ENCODE measurements at regions not wholly inside any gene's neighbourhood (a gene's known extent, or its start where the extent isn't known, plus 50 kb on each side); places are given as distances from the start of the nearest gene placed in this dataset.
A peak's percentile ranks its signal among the peaks of the same experiment; 100 is the strongest.

DNA sequence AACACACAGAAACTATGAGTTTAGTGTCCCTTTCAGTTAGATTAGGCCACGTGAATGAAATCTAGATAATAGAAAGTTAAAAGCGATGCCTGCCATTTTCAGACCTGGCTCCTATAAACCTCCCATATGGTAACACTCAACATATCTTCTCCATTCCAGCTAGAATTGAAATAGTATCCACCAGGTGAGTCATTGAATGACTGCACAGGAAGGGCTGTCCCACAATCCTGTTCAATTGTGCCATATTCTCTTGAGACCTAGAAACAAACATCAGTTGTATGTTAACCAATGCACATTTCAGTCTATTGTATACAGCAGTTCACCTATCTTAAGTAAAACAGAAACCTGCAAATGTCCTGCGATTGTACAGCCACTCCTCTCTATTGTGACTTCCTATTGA, 659.3 kb upstream of the SLIT2 start:
- H3K4me3 ChIP-seq, result no peak overlapping the region
- H3K4me1 ChIP-seq, result no peaks in the 10 kb centered on the region
- TF ChIP-seq EP300 (IDR thresholded peaks at IDR 0.05) (no peak), CTCF (IDR thresholded peaks at IDR 0.05) (no peak), POLR2AphosphoS5 (IDR thresholded peaks at IDR 0.05) (no peak), POLR2A (IDR thresholded peaks at IDR 0.05) (no peak)
- H3K9me3 ChIP-seq, result no peaks in the 10 kb centered on the region
- 76 to 92% methylated on average over 2 of the region's 3 CpGs for WGBS, 2 donors (ENCODE audit: low coverage in 1 of 2)
- H3K27me3 ChIP-seq, result no peaks in the 10 kb centered on the region
- H3K36me3 ChIP-seq, result no peaks in the 10 kb centered on the region
- H3K27ac ChIP-seq, result no peak overlapping the region
- ATAC-seq, result no peak

DNA sequence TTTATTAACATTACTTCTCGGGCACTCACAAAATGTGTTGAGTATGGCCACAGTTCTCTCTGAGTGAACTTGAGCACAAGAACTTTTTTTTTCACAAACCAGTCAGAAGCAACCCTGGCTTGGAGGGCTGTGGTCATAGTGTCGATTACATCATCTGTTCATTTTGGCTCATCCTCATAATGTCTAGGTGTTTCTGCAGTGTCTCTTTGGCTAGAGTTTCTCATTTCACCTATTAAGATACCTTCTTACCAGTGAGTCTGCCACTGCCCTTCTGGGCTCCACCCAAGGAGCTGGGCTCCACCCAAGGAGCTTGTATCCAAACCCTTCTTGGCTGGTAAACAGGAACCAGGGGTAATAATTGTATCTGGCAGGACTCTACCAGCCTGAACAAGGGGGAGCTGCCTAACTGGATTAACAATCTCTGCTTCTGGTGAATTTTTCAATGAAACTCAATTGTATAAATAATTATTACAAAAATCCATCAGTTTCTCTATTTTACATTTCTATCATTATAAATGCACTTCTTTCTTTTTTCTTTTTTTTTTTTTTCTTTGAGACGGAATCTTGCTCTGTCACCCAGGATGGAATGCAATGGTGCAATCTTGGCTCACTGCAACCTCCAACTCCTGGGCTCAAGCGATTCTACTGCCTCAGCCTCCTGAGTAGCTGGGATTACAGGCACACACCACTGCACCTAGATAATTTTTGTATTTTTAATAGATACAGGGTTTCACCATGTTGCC, 667.7 kb upstream of the SLIT2 start:
- TF ChIP-seq POLR2AphosphoS5 (IDR thresholded peaks at IDR 0.05), result no peak
- TF ChIP-seq CTCF (IDR thresholded peaks at IDR 0.05), result no peak
- no peak for TF ChIP-seq EP300 (IDR thresholded peaks at IDR 0.05)
- no peak for TF ChIP-seq POLR2A (IDR thresholded peaks at IDR 0.05)
- Histone ChIP-seq H3K36me3 (no peaks in the 10 kb centered on the region), H3K4me1 (peaks cover 2 to 13% (median 3%) of the 10 kb centered on the region in 3 donors), H3K9me3 (no peaks in the 10 kb centered on the region), H3K4me3 (no peak overlapping the region), H3K27ac (no peak overlapping the region), H3K27me3 (no peaks in the 10 kb centered on the region)
- WGBS, 2 donors (ENCODE audit: low coverage in 1 of 2), result 76 to 85% methylated on average over 4 of the region's 4 CpGs
- ATAC-seq, result no peak

- WGBS, 2 donors (ENCODE audit: low coverage in 1 of 2), result 2 to 11% methylated on average over 4 of the region's 4 CpGs
- Histone ChIP-seq H3K4me1 (peaks cover 3 to 18% (median 4%) of the 10 kb centered on the region in 3 donors), H3K9me3 (no peaks in the 10 kb centered on the region), H3K36me3 (no peaks in the 10 kb centered on the region), H3K27me3 (no peaks in the 10 kb centered on the region), H3K4me3 (no peak overlapping the region), H3K27ac (peak overlapping the region; percentile 8 to 48 (median 45))
- ATAC-seq, result peak; percentile 74
- TF ChIP-seq POLR2AphosphoS5 (IDR thresholded peaks at IDR 0.05) (peak; percentile 65), POLR2A (IDR thresholded peaks at IDR 0.05) (no peak), EP300 (IDR thresholded peaks at IDR 0.05) (no peak), CTCF (IDR thresholded peaks at IDR 0.05) (no peak)
These were observed 671.6 kb upstream of the SLIT2 start for GRCh38 chr4:19580095-19580494.

DNA sequence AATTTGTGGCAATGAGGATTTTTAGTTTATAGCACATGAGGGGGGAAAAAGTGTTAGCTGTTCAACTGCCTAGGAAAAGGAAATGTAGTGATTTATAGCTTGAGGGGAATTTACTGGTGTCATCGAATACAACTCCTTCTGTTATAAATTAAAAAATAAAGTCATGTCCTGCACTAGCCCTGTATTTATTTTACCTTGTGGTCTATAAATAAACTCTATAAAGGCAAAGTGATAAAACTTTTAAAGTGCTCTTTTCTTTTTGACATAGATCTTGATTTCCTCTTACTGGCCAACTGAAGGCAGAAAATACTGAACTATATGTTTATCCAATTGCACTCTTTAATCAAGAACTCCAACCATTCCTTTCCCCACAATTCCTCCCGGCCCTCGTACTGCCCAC, 672.1 kb upstream of the SLIT2 start:
- peaks cover 3 to 18% (median 4%) of the 10 kb centered on the region in 3 donors for H3K4me1 ChIP-seq
- H3K36me3 ChIP-seq, result no peaks in the 10 kb centered on the region
- TF ChIP-seq POLR2A (IDR thresholded peaks at IDR 0.05) (no peak), EP300 (IDR thresholded peaks at IDR 0.05) (no peak), POLR2AphosphoS5 (IDR thresholded peaks at IDR 0.05) (no peak), CTCF (IDR thresholded peaks at IDR 0.05) (no peak)
- no peaks in the 10 kb centered on the region for H3K27me3 ChIP-seq
- H3K9me3 ChIP-seq, result no peaks in the 10 kb centered on the region
- H3K27ac ChIP-seq, result peak overlapping the region; percentile 8 to 48 (median 45)
- no peak for ATAC-seq
- WGBS, 2 donors (ENCODE audit: low coverage in 1 of 2), result 12 to 20% methylated on average over 3 of the region's 3 CpGs
- no peak overlapping the region for H3K4me3 ChIP-seq

DNA sequence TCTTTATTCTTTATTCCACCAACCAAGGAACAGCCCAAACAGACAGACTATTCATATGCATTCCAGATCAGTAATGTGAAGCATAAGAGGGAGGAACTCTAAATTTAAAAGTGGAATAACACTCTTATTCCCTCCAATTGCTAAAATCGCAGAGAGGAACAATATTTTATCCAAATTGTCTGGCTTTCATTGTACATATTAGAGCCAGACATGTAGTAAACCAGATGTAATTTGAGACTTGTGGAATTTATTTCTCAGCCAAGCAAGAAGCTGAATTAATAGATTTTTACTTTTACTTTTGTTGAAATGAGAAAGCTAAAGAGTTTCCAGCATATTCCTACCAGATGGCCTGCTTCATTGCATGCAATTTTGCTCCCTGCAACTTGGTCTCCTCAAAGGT, 674.6 kb upstream of the SLIT2 start:
- ATAC-seq, result no peak
- no peak overlapping the region for H3K4me3 ChIP-seq
- WGBS, 2 donors (ENCODE audit: low coverage in 1 of 2), result 33 to 38% methylated on average over 1 of the region's 1 CpG
- no peak overlapping the region for H3K27ac ChIP-seq
- peaks cover 3 to 18% (median 4%) of the 10 kb centered on the region in 3 donors for H3K4me1 ChIP-seq
- H3K36me3 ChIP-seq, result no peaks in the 10 kb centered on the region
- H3K27me3 ChIP-seq, result no peaks in the 10 kb centered on the region
- TF ChIP-seq POLR2A (IDR thresholded peaks at IDR 0.05) (no peak), CTCF (IDR thresholded peaks at IDR 0.05) (no peak), POLR2AphosphoS5 (IDR thresholded peaks at IDR 0.05) (peak; percentile 10), EP300 (IDR thresholded peaks at IDR 0.05) (no peak)
- no peaks in the 10 kb centered on the region for H3K9me3 ChIP-seq
